GM23338 (cell line): ENCODE measurements at regions not wholly inside any gene's neighbourhood (a gene's known extent, or its start where the extent isn't known, plus 50 kb on each side); places are given as distances from the start of the nearest gene placed in this dataset.
"Not testable (repeated sequence)": the region's sequence is repeated elsewhere in the genome, so short reads cannot be mapped to it uniquely, and the experiment has no call there.

Source experiments
- ATAC-seq: fragments of 200-7000 bp; cut with Tn5 transposase; 3 replicates; pipeline ENCODE4 v1.9.1; 2020
- DNase-seq: peaks from one replicate; pipeline ENCODE4 v3.0.0-alpha.2; 2015; ENCODE audit warnings: low spot score
- H2AFZ ChIP-seq: fragments of 200-600 bp; sonication (generic); 2 replicates; pipeline ENCODE4 v1.8.0; 2016; ENCODE audit warnings: antibody characterized with exemption, mild to moderate bottlenecking, moderate library complexity
- H3F3A ChIP-seq: fragments of 200-600 bp; sonication (generic); replicated peaks from 2 replicates; pipeline ENCODE4 v1.8.0; 2017; ENCODE audit warnings: antibody characterized with exemption, mixed run types, low read depth
- H3K27ac ChIP-seq: fragments of 200-600 bp; sonication (generic); 2 replicates; pipeline ENCODE4 v1.6.1; 2016; ENCODE audit warnings: low read depth
- H3K27me3 ChIP-seq: fragments of 200-600 bp; sonication (generic); 2 replicates; pipeline ENCODE4 v1.8.0; 2016; ENCODE audit warnings: mild to moderate bottlenecking, mixed run types, moderate library complexity; ENCODE audit not compliant: insufficient read depth
- H3K36me3 ChIP-seq: fragments of 200-600 bp; sonication (generic); 2 replicates; pipeline ENCODE4 v1.8.0; 2016; ENCODE audit warnings: mild to moderate bottlenecking; ENCODE audit not compliant: insufficient read depth
- H3K4me1 ChIP-seq: fragments of 200-600 bp; sonication (generic); 2 replicates; pipeline ENCODE4 v1.8.0; 2016; ENCODE audit warnings: mild to moderate bottlenecking, moderate library complexity; ENCODE audit not compliant: insufficient read depth
- H3K4me2 ChIP-seq: fragments of 200-600 bp; sonication (generic); 2 replicates; pipeline ENCODE4 v1.7.1; 2017; ENCODE audit warnings: mixed run types
- H3K4me3 ChIP-seq: fragments of 200-600 bp; sonication (generic); 2 replicates; pipeline ENCODE4 v1.6.1; 2016; ENCODE audit warnings: mixed run types
- H3K79me2 ChIP-seq: fragments of 200-600 bp; sonication (generic); replicated peaks from 2 replicates; pipeline ENCODE4 v1.8.0; 2017; ENCODE audit warnings: mild to moderate bottlenecking; ENCODE audit not compliant: insufficient read depth
- H3K9me2 ChIP-seq: fragments of 200-600 bp; sonication (generic); 2 replicates; pipeline ENCODE4 v1.8.0; 2017; ENCODE audit not compliant: insufficient read depth
- H4K20me1 ChIP-seq: fragments of 200-600 bp; sonication (generic); replicated peaks from 2 replicates; pipeline ENCODE4 v1.8.0; 2017; ENCODE audit warnings: mild to moderate bottlenecking; ENCODE audit not compliant: insufficient read depth
- H3K27ac Mint-ChIP-seq: 2 replicates; pipeline ENCODE4 v1.8.0; 2020; ENCODE audit warnings: inconsistent platforms, mild to moderate bottlenecking, moderate library complexity, mixed read lengths
- H3K27me3 Mint-ChIP-seq: 3 replicates; pipeline ENCODE4 v1.8.0; 2022; ENCODE audit warnings: low read depth, mild to moderate bottlenecking, moderate library complexity, mixed read lengths, inconsistent platforms; ENCODE audit not compliant: insufficient read depth, poor library complexity
- H3K36me3 Mint-ChIP-seq: 3 replicates; pipeline ENCODE4 v1.8.0; 2021; ENCODE audit warnings: low read depth, mild to moderate bottlenecking, inconsistent platforms, moderate library complexity, mixed read lengths
- H3K4me1 Mint-ChIP-seq: 3 replicates; pipeline ENCODE4 v1.8.0; 2020; ENCODE audit warnings: mild to moderate bottlenecking, inconsistent platforms, mixed read lengths
- H3K4me3 Mint-ChIP-seq: 3 replicates; pipeline ENCODE4 v1.8.0; 2021; ENCODE audit warnings: moderate library complexity, mild to moderate bottlenecking, inconsistent platforms, mixed read lengths
- H3K9me3 Mint-ChIP-seq: 3 replicates; pipeline ENCODE4 v1.8.0; 2020; ENCODE audit warnings: moderate library complexity, mild to moderate bottlenecking, inconsistent platforms, mixed read lengths
- CTCF ChIP-seq, 2 experiments: fragments of 200-600 bp in 1 of 2; sonication (generic) in 1 of 2; conservative IDR thresholded peaks; 2 replicates each; pipeline versions ENCODE4 v1.5.1 to v1.6.1; 2016 to 2017; ENCODE audit warnings: antibody characterized with exemption in 2 of 2, low read depth in 2 of 2, mild to moderate bottlenecking in 2 of 2, moderate library complexity in 1 of 2
- ETS1 ChIP-seq: IDR thresholded peaks from 2 replicates; pipeline ENCODE4 v1.6.1; 2016; ENCODE audit warnings: antibody characterized with exemption
- EZH2 ChIP-seq: fragments of 200-600 bp; sonication (generic); IDR thresholded peaks from one replicate; pipeline ENCODE4 v1.8.0; 2017; ENCODE audit warnings: antibody characterized with exemption, mild to moderate bottlenecking, low read depth; ENCODE audit not compliant: unreplicated experiment
- EZH2phosphoT487 ChIP-seq: fragments of 200-600 bp; sonication (generic); IDR thresholded peaks from one replicate; pipeline ENCODE4 v1.8.1; 2018; ENCODE audit warnings: antibody characterized with exemption; ENCODE audit not compliant: unreplicated experiment
- JUNB ChIP-seq: IDR thresholded peaks from one replicate; pipeline ENCODE4 v1.6.1; 2016; ENCODE audit warnings: antibody characterized with exemption; ENCODE audit not compliant: unreplicated experiment
- NANOG ChIP-seq: IDR thresholded peaks from 2 replicates; pipeline ENCODE4 v1.6.1; 2016; ENCODE audit warnings: antibody characterized with exemption, borderline replicate concordance
- POLR2AphosphoS5 ChIP-seq: IDR thresholded peaks from 2 replicates; pipeline ENCODE4 v1.6.1; 2016; ENCODE audit warnings: antibody characterized with exemption, low read depth
- REST ChIP-seq: IDR thresholded peaks from one replicate; pipeline ENCODE4 v1.6.1; 2018; ENCODE audit warnings: antibody characterized with exemption; ENCODE audit not compliant: unreplicated experiment
- STAT1 ChIP-seq: IDR thresholded peaks from one replicate; pipeline ENCODE4 v1.6.1; 2016; ENCODE audit warnings: antibody characterized with exemption; ENCODE audit not compliant: unreplicated experiment
- ZNF114 ChIP-seq: fragments of 250-450 bp; sonication (Bioruptor Pico); IDR thresholded peaks from 2 replicates; pipeline ENCODE4 v1.5.0; 2020; ENCODE audit warnings: mild to moderate bottlenecking, moderate library complexity
- ZNF462 ChIP-seq: fragments of 250-450 bp; sonication (Bioruptor Pico); IDR thresholded peaks from 2 replicates; pipeline ENCODE4 v1.5.0; 2020; ENCODE audit warnings: mild to moderate bottlenecking, moderate library complexity

GRCh38 chrX:116334797-116335196 lies 101.6 kb upstream of the SLC6A14 start:
- H3K4me1 ChIP-seq, H3K27me3 Mint-ChIP-seq, ATAC-seq, H3K27ac Mint-ChIP-seq, H3K4me3 ChIP-seq, H3K27ac ChIP-seq, H3K4me2 ChIP-seq, H4K20me1 ChIP-seq, H3K27me3 ChIP-seq, H3K36me3 Mint-ChIP-seq, H3F3A ChIP-seq, H3K79me2 ChIP-seq, H2AFZ ChIP-seq, H3K9me2 ChIP-seq, H3K4me3 Mint-ChIP-seq, H3K9me3 Mint-ChIP-seq, H3K4me1 Mint-ChIP-seq, DNase-seq, H3K36me3 ChIP-seq: not testable (repeated sequence)

- no peaks in the 10 kb centered on the region for H3K27me3 Mint-ChIP-seq
- H2AFZ ChIP-seq, result no peak overlapping the region
Observed at GRCh38 chrX:116339407-116339806, 97.0 kb upstream of the SLC6A14 start.

More at GRCh38 chrX:116339407-116339806, 97.0 kb upstream of the SLC6A14 start:
- TF ChIP-seq STAT1 (no peak), NANOG (no peak), POLR2AphosphoS5 (no peak), EZH2 (no peak), REST (no peak), ZNF462 (CRISPR knock-in tag) (no peak), ETS1 (no peak), EZH2phosphoT487 (no peak), JUNB (no peak), CTCF (conservative IDR thresholded peaks at IDR 0.05; ENCODE audit: low read depth in 2 of 2) (no peak), ZNF114 (CRISPR knock-in tag) (no peak)
- no peak for ATAC-seq
- Histone ChIP-seq H4K20me1 (no peaks in the 10 kb centered on the region), H3F3A (no peaks in the 10 kb centered on the region), H3K4me3 (no peak overlapping the region), H3K4me2 (no peak overlapping the region), H3K36me3 (no peaks in the 10 kb centered on the region), H3K4me1 (no peaks in the 10 kb centered on the region), H3K9me2 (no peaks in the 10 kb centered on the region), H3K79me2 (no peaks in the 10 kb centered on the region), H3K27ac (no peak overlapping the region), H3K27me3 (no peaks in the 10 kb centered on the region)
- Mint-ChIP-seq H3K27ac (no peak overlapping the region), H3K4me3 (no peak overlapping the region), H3K36me3 (no peaks in the 10 kb centered on the region; the same call in 2 of the 3 replicates), H3K4me1 (no peaks in the 10 kb centered on the region; the same call in 2 of the 3 replicates), H3K9me3 (no peaks in the 10 kb centered on the region)
- DNase-seq, result no peak
